HL-60 (cell line): ENCODE measurements at regions not wholly inside any gene's neighbourhood (a gene's known extent, or its start where the extent isn't known, plus 50 kb on each side); places are given as distances from the start of the nearest gene placed in this dataset.

Experiments
- CTCF ChIP-seq: IDR thresholded peaks from one replicate; pipeline ENCODE4 v1.5.1; 2011; ENCODE audit warnings: low read length, control low read depth, inconsistent platforms; ENCODE audit not compliant: insufficient read depth
- GABPA ChIP-seq: IDR thresholded peaks from 2 replicates; pipeline ENCODE4 v1.6.1; 2012; ENCODE audit warnings: low read depth
- POLR2AphosphoS5 ChIP-seq: IDR thresholded peaks from 2 replicates; pipeline ENCODE4 v1.6.1; 2012; ENCODE audit warnings: low read depth

- TF ChIP-seq CTCF (no peak), GABPA (no peak), POLR2AphosphoS5 (no peak)
Observed at GRCh38 chr6:170102038-170102437, 188.8 kb downstream of the DLL1 start.
